PC-3 (cell line): ENCODE measurements at regions not wholly inside any gene's neighbourhood (a gene's known extent, or its start where the extent isn't known, plus 50 kb on each side); places are given as distances from the start of the nearest gene placed in this dataset.

Experiments used
- ATAC-seq: fragments of 200-7000 bp; cut with Tn5 transposase; 2 replicates; pipeline ENCODE4 v1.9.1; 2020; ENCODE audit warnings: mild to moderate bottlenecking, moderate library complexity
- BruUV-seq: library from RNA; stranded (reverse); fragments of 400-500 nt; replicated peaks from 2 replicates; lab custom pipeline; 2021; lab: Mats Ljungman, UMichigan
- CTCF ChIA-PET: fragments of 300-600 bp; sonication (Branson Sonifier 250); formaldehyde crosslinking; loops from one replicate; lab custom pipeline; 2022; ENCODE audit warnings: antibody characterized with exemption; lab: Charles Lee
- POLR2A ChIA-PET: fragments of 300-600 bp; sonication (Branson Sonifier 250); formaldehyde crosslinking; loops from one replicate; lab custom pipeline; 2022; ENCODE audit warnings: antibody characterized with exemption; ENCODE audit not compliant: unreplicated experiment; lab: Charles Lee
- DNase-seq: peaks from one replicate; pipeline ENCODE4 v3.0.0-alpha.2; 2015
- H2AFZ ChIP-seq: fragments of 300-600 bp; sonication (generic); 2 replicates; pipeline ENCODE4 v1.6.0; 2016; ENCODE audit warnings: antibody characterized with exemption, low read length
- H3F3A ChIP-seq: fragments of 300-600 bp; sonication (generic); one replicate; pipeline ENCODE4 v1.6.0; 2017; ENCODE audit warnings: antibody characterized with exemption, low read length, control low read depth, mild to moderate bottlenecking; ENCODE audit not compliant: unreplicated experiment
- H3K27ac ChIP-seq: fragments of 300-600 bp; sonication (generic); 2 replicates; pipeline ENCODE4 v1.5.1; 2016; ENCODE audit warnings: mild to moderate bottlenecking, low read length
- H3K27me3 ChIP-seq: fragments of 300-600 bp; sonication (generic); 2 replicates; pipeline ENCODE4 v1.6.1; 2016; ENCODE audit warnings: low read length, mixed read lengths
- H3K36me3 ChIP-seq: fragments of 300-600 bp; sonication (generic); 2 replicates; pipeline ENCODE4 v1.6.1; 2016; ENCODE audit warnings: low read depth, mixed run types, low read length, mixed read lengths
- H3K4me1 ChIP-seq: fragments of 300-600 bp; sonication (generic); 2 replicates; pipeline ENCODE4 v1.5.1; 2016; ENCODE audit warnings: low read length; ENCODE audit not compliant: insufficient read depth
- H3K4me2 ChIP-seq: fragments of 300-600 bp; sonication (generic); 2 replicates; pipeline ENCODE4 v1.6.0; 2016; ENCODE audit warnings: low read length
- H3K4me3 ChIP-seq: fragments of 300-600 bp; sonication (generic); 2 replicates; pipeline ENCODE4 v1.5.1; 2016; ENCODE audit warnings: mild to moderate bottlenecking, low read length, mixed read lengths
- H3K79me2 ChIP-seq: fragments of 300-600 bp; sonication (generic); 2 replicates; pipeline ENCODE4 v1.6.1; 2017; ENCODE audit warnings: low read length, mixed read lengths
- H3K9ac ChIP-seq: fragments of 300-600 bp; sonication (generic); 2 replicates; pipeline ENCODE4 v1.6.0; 2016; ENCODE audit warnings: mild to moderate bottlenecking, low read length
- H3K9me2 ChIP-seq: fragments of 300-600 bp; sonication (generic); replicated peaks from 2 replicates; pipeline ENCODE4 v1.6.1; 2016; ENCODE audit warnings: mixed run types, low read length, mixed read lengths
- H3K9me3 ChIP-seq: fragments of 300-600 bp; sonication (generic); 2 replicates; pipeline ENCODE4 v1.6.1; 2016; ENCODE audit warnings: low read length, mixed read lengths
- H4K20me1 ChIP-seq: fragments of 300-600 bp; sonication (generic); 2 replicates; pipeline ENCODE4 v1.6.1; 2016; ENCODE audit warnings: low read length, mixed read lengths
- CTCF ChIP-seq: fragments of 300-600 bp; sonication (generic); conservative IDR thresholded peaks from 2 replicates; pipeline ENCODE4 v1.5.1; 2017; ENCODE audit warnings: antibody characterized with exemption, low read depth, mild to moderate bottlenecking, low read length
- EZH2 ChIP-seq: fragments of 300-600 bp; sonication (generic); IDR thresholded peaks from one replicate; pipeline ENCODE4 v1.6.1; 2017; ENCODE audit warnings: antibody characterized with exemption, mild to moderate bottlenecking, low read length; ENCODE audit not compliant: unreplicated experiment
- EZH2phosphoT487 ChIP-seq: fragments of 300-600 bp; sonication (generic); IDR thresholded peaks from 2 replicates; pipeline ENCODE4 v1.6.1; 2018; ENCODE audit warnings: mild to moderate bottlenecking, antibody characterized with exemption, low read length, borderline replicate concordance
- intact Hi-C: fragments of 100-400 bp; cut with micrococcal nuclease; formaldehyde crosslinking; loops from 2 replicates; pipeline ENCODE4 v1.9.0; 2023

GRCh38 chr2:217650716-217651360 lies 352.0 kb downstream of the TNS1 start:
- ATAC-seq (no peak), DNase-seq (peak; percentile 74)
- ChIA-PET POLR2A (no interaction called here), CTCF (no interaction called here)
- no TSS peak for BruUV-seq
- no peaks in the 10 kb centered on the region for H3K9me3 ChIP-seq
- no peak overlapping the region for H3K4me2 ChIP-seq
- H3K27me3 ChIP-seq: no peaks in the 10 kb centered on the region
- H3K9me2 ChIP-seq: no peaks in the 10 kb centered on the region
- no peak overlapping the region for H3K27ac ChIP-seq
- no peaks in the 10 kb centered on the region for H4K20me1 ChIP-seq
- TF ChIP-seq CTCF (peak; percentile 77), EZH2 (no peak)
- no peak overlapping the region for H2AFZ ChIP-seq
- H3K9ac ChIP-seq: no peak overlapping the region
- intact Hi-C loops: no loop called here
- H3K4me3 ChIP-seq: no peak overlapping the region
- no peaks in the 10 kb centered on the region for H3K36me3 ChIP-seq
- H3F3A ChIP-seq: no peaks in the 10 kb centered on the region
- H3K79me2 ChIP-seq: no peaks in the 10 kb centered on the region
- H3K4me1 ChIP-seq: peaks cover 21% of the 10 kb centered on the region

- Histone ChIP-seq H3K9me3 (no peaks in the 10 kb centered on the region), H3K4me1 (peaks cover 21% of the 10 kb centered on the region), H3K27me3 (no peaks in the 10 kb centered on the region), H3K27ac (no peak overlapping the region), H3K79me2 (no peaks in the 10 kb centered on the region), H3K4me3 (no peak overlapping the region), H3K4me2 (no peak overlapping the region), H2AFZ (no peak overlapping the region), H4K20me1 (no peaks in the 10 kb centered on the region), H3F3A (no peaks in the 10 kb centered on the region), H3K36me3 (no peaks in the 10 kb centered on the region), H3K9me2 (no peaks in the 10 kb centered on the region), H3K9ac (no peak overlapping the region)
- POLR2A ChIA-PET: no interaction called here
- peak; percentile 31 for DNase-seq
- TF ChIP-seq EZH2: no peak
- no peak for TF ChIP-seq CTCF
- no peak for TF ChIP-seq EZH2phosphoT487
- CTCF ChIA-PET: no interaction called here
- no TSS peak for BruUV-seq
- no peak for ATAC-seq
- intact Hi-C loops: no loop called here
Observed at GRCh38 chr2:217650229-217650628, 352.6 kb downstream of the TNS1 start.

GRCh38 chr2:217647925-217648324 lies 354.9 kb downstream of the TNS1 start:
- peaks cover 8% of the 10 kb centered on the region for H3K4me1 ChIP-seq
- no peaks in the 10 kb centered on the region for H3K36me3 ChIP-seq
- H3F3A ChIP-seq: no peaks in the 10 kb centered on the region
- H4K20me1 ChIP-seq: no peaks in the 10 kb centered on the region
- no peak for TF ChIP-seq EZH2
- TF ChIP-seq EZH2phosphoT487: no peak
- TF ChIP-seq CTCF: no peak
- no peaks in the 10 kb centered on the region for H3K79me2 ChIP-seq
- H3K4me2 ChIP-seq: no peak overlapping the region
- intact Hi-C loops: no loop called here
- no peaks in the 10 kb centered on the region; the same call in 1 of the 2 replicates for H3K27me3 ChIP-seq
- H3K4me3 ChIP-seq: no peak overlapping the region
- H3K9me3 ChIP-seq: no peaks in the 10 kb centered on the region
- H3K9ac ChIP-seq: no peak overlapping the region
- no peaks in the 10 kb centered on the region for H3K9me2 ChIP-seq
- no peak overlapping the region for H2AFZ ChIP-seq
- no TSS peak for BruUV-seq
- ChIA-PET CTCF (no interaction called here), POLR2A (no interaction called here)
- DNase-seq: no peak
- ATAC-seq: no peak
- H3K27ac ChIP-seq: no peak overlapping the region
